Cardiac muscle cell (in vitro differentiated cells and primary cell): ENCODE measurements at regions not wholly inside any gene's neighbourhood (a gene's known extent, or its start where the extent isn't known, plus 50 kb on each side); places are given as distances from the start of the nearest gene placed in this dataset.

ENCODE experiments used
- DNase-seq, 2 donors: peaks; one replicate each; pipeline versions ENCODE4 v3.0.0 to v3.0.0-alpha.2; 2010 to 2017; ENCODE audit warnings: low read depth in 1 of 2, low spot score in 1 of 2
- H3K27ac ChIP-seq: fragments of 200-600 bp; sonication (generic); 2 replicates; pipeline ENCODE4 v1.5.1; 2016
- H3K27me3 ChIP-seq: fragments of 200-600 bp; sonication (generic); 2 replicates; pipeline ENCODE4 v1.6.0; 2016; ENCODE audit warnings: control low read depth
- H3K36me3 ChIP-seq: fragments of 200-600 bp; sonication (generic); 2 replicates; pipeline ENCODE4 v1.5.1; 2016; ENCODE audit warnings: control low read depth
- H3K4me1 ChIP-seq: fragments of 200-600 bp; sonication (generic); 2 replicates; pipeline ENCODE4 v1.8.1; 2017; ENCODE audit warnings: low read depth, mild to moderate bottlenecking, mixed run types
- H3K4me3 ChIP-seq: fragments of 200-600 bp; sonication (generic); 2 replicates; pipeline ENCODE4 v1.5.1; 2016; ENCODE audit warnings: mild to moderate bottlenecking
- H3K9me3 ChIP-seq: fragments of 200-600 bp; sonication (generic); 2 replicates; pipeline ENCODE4 v1.5.1; 2017; ENCODE audit warnings: low read depth, mild to moderate bottlenecking, control low read depth
- TF ChIP-seq, protein P1 (sequence below): IDR thresholded peaks from 2 replicates; pipeline ENCODE4 v1.5.1; 2012; ENCODE audit warnings: low read depth, mild to moderate bottlenecking, low read length

DNA sequence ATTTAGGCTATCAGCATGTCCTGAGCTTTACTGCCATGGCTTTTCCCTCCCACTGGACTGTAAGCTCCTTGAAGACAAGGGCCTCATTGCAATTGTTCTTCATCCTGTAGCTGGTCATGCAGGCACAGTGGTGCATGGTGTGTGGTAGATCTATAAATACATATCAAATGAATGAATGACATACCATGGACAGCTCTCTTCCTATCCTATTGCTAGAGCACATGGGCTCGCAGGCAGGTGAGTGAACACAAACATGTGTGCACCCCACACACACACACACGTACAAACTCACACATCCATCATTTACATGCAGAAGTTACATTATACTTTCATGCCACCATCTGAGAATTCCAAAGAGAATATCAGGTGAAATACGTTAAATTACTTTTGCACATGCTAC, 172.9 kb upstream of the RUNX1 start:
- Histone ChIP-seq H3K27me3 (peaks cover 34% of the 10 kb centered on the region), H3K9me3 (no peaks in the 10 kb centered on the region), H3K27ac (no peak overlapping the region), H3K36me3 (no peaks in the 10 kb centered on the region), H3K4me1 (no peaks in the 10 kb centered on the region), H3K4me3 (no peak overlapping the region)
- TF ChIP-seq, protein P1, sequence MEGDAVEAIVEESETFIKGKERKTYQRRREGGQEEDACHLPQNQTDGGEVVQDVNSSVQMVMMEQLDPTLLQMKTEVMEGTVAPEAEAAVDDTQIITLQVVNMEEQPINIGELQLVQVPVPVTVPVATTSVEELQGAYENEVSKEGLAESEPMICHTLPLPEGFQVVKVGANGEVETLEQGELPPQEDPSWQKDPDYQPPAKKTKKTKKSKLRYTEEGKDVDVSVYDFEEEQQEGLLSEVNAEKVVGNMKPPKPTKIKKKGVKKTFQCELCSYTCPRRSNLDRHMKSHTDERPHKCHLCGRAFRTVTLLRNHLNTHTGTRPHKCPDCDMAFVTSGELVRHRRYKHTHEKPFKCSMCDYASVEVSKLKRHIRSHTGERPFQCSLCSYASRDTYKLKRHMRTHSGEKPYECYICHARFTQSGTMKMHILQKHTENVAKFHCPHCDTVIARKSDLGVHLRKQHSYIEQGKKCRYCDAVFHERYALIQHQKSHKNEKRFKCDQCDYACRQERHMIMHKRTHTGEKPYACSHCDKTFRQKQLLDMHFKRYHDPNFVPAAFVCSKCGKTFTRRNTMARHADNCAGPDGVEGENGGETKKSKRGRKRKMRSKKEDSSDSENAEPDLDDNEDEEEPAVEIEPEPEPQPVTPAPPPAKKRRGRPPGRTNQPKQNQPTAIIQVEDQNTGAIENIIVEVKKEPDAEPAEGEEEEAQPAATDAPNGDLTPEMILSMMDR = no peak
- DNase-seq = peak in 1 of 2 donors; percentile 19

DNA sequence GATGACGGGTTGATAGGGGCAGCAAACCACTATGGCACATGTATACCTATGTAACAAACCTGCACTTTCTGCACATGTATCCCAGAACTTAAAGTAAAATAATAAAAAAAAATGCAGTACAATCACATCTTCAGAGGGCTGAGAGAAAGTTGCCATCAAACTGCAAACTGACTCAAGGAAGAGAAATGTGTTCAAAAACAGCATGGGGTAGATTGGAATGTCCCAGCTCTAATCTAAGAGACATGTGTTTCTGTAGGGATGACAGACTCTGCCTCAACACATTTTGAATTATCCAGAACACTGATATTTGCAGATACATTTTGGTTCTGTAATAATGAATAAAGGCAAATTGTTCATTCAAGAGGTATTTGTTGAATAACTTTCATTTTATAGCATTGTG, 171.2 kb upstream of the RUNX1 start:
- H3K4me1 ChIP-seq = no peaks in the 10 kb centered on the region
- no peak for DNase-seq
- H3K36me3 ChIP-seq = no peaks in the 10 kb centered on the region
- TF ChIP-seq, protein P1 = no peak
- H3K27me3 ChIP-seq = peaks cover 47% of the 10 kb centered on the region
- no peaks in the 10 kb centered on the region for H3K9me3 ChIP-seq
- H3K4me3 ChIP-seq = no peak overlapping the region
- H3K27ac ChIP-seq = no peak overlapping the region

DNA sequence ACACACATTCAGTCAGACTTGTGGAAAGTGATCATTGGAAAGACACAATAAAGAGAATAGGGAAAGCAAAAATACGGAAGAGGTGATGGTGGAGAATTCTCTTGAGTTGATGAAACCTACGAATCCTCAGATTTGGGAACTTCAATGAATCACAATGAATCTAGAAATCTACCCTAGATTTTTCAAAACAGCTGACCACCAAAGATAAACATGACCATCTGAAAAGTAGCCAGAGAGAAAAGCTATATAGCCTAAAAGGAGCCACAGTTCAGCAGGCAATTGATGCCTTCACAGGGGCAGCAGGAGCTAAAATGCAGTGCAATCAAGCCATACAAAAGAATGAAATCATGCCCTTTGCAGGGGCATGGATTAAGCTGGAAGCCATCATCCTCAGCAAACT, 170.6 kb upstream of the RUNX1 start:
- Histone ChIP-seq H3K27me3 (peaks cover 53% of the 10 kb centered on the region), H3K4me3 (no peak overlapping the region), H3K4me1 (no peaks in the 10 kb centered on the region), H3K27ac (no peak overlapping the region), H3K9me3 (no peaks in the 10 kb centered on the region), H3K36me3 (no peaks in the 10 kb centered on the region)
- no peak for DNase-seq
- TF ChIP-seq, protein P1 = no peak

DNA sequence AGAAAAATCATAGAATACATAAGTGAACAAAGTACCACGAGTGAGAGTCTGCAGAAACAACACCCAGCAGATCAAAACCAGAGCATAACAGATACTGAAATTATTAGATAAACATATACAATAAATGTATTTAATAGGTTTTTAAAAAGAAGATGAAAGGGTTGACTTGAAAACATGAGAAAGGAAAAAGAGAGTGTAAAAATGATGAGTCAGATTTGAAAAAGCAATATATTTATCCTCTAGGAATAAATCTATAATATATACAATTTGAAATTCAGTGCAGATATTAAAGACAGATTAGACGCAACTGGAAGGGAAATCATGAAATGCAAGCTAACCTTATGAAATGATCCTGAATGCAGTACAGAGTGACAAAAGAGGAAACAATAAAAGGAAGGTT, 170.2 kb upstream of the RUNX1 start:
- H3K36me3 ChIP-seq = no peaks in the 10 kb centered on the region
- no peaks in the 10 kb centered on the region for H3K4me1 ChIP-seq
- no peak overlapping the region for H3K27ac ChIP-seq
- H3K4me3 ChIP-seq = no peak overlapping the region
- H3K27me3 ChIP-seq = peaks cover 57% of the 10 kb centered on the region
- H3K9me3 ChIP-seq = no peaks in the 10 kb centered on the region
- no peak for DNase-seq
- TF ChIP-seq, protein P1 = no peak

DNA sequence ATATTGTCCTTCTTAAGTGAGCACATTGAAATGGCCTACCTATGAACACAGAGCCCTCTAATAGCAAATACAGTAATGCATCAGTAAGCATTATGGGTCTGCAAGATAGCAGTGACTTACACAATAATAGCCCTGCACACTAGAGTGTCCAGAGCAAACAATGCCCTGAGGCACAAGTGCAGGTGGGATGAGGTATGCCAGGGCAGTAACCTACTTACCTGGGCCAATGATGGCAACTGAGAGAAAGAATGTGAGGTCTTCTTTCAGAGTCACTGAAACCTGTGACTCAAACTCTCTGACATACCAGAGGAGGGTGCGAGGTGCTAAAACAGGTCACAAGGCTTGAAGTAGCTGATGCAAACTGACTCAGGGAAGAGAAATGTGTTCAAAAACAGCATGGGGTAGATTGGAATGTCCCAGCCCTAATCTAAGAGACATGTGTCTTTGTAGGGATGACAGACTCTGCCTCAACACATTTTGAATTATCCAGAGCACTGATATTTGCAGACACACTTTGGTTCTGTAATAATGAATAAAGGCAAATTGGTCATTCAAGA, 168.5 kb upstream of the RUNX1 start:
- Histone ChIP-seq H3K4me1 (no peaks in the 10 kb centered on the region), H3K9me3 (no peaks in the 10 kb centered on the region), H3K27me3 (peaks cover 68% of the 10 kb centered on the region), H3K36me3 (no peaks in the 10 kb centered on the region), H3K4me3 (no peak overlapping the region), H3K27ac (no peak overlapping the region)
- TF ChIP-seq, protein P1 = no peak
- peak in 1 of 2 donors; percentile 62 for DNase-seq

DNA sequence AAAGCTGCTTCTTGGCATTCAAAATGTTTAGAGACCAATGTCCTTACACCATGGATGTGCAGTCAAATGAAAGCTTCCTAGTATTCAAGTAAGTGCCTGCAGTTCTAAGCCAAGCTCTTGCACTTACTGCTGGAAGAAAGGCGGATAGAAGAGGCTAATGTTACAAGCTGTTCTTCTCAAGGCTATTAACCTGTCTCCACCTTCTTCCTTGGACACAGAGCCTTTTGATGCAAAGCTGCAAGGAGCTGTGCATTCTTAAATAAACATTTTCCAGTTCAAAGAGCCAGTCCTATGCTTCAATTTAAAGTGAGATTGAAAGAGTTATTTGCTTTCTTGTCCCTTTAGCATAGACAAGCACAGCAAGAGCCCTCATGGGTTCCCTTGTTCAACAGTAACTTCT, 167.9 kb upstream of the RUNX1 start:
- Histone ChIP-seq H3K36me3 (no peaks in the 10 kb centered on the region), H3K27ac (no peak overlapping the region), H3K4me1 (no peaks in the 10 kb centered on the region), H3K27me3 (peaks cover 74% of the 10 kb centered on the region), H3K9me3 (no peaks in the 10 kb centered on the region), H3K4me3 (no peak overlapping the region)
- DNase-seq = no peak
- TF ChIP-seq, protein P1 = no peak
